ENCODE measurements at regions not wholly inside any gene's neighbourhood (a gene's known extent, or its start where the extent isn't known, plus 50 kb on each side); places are given as distances from the start of the nearest gene placed in this dataset.

- TF ChIP-seq PATZ1 (CRISPR knock-in tag; IDR thresholded peaks at IDR 0.05; ENCODE audit: borderline replicate concordance) (no peak), CSRNP3 (CRISPR knock-in tag; IDR thresholded peaks at IDR 0.05) (no peak), GLIS3 (CRISPR knock-in tag; IDR thresholded peaks at IDR 0.05) (no peak), ARNTL (CRISPR knock-in tag; IDR thresholded peaks at IDR 0.05; ENCODE audit: borderline replicate concordance, low read depth) (no peak)
These were observed 917.6 kb upstream of the ACVR2A start (continued) for GRCh38 chr2:146927080-146927711.

- ATAC-seq = no peak
These were observed 926.5 kb upstream of the ACVR2A start for GRCh38 chr2:146918280-146918679.

More at GRCh38 chr2:146918280-146918679, 926.5 kb upstream of the ACVR2A start:
- no peak for TF ChIP-seq ZFP3 (CRISPR knock-in tag; IDR thresholded peaks at IDR 0.05)
- no peak for TF ChIP-seq ISL1 (CRISPR knock-in tag; IDR thresholded peaks at IDR 0.05)
- no peak for TF ChIP-seq TSHZ2 (CRISPR knock-in tag; IDR thresholded peaks at IDR 0.05)
- no peak for TF ChIP-seq OSR1 (CRISPR knock-in tag; IDR thresholded peaks at IDR 0.05)
- TF ChIP-seq CREB5 (CRISPR knock-in tag; IDR thresholded peaks at IDR 0.05; ENCODE audit: low read depth) = no peak
- TF ChIP-seq ZFP30 (CRISPR knock-in tag; IDR thresholded peaks at IDR 0.05) = no peak
- TF ChIP-seq PPARA (CRISPR knock-in tag; IDR thresholded peaks at IDR 0.05; ENCODE audit: borderline replicate concordance) = no peak
- TF ChIP-seq CSRNP3 (CRISPR knock-in tag; IDR thresholded peaks at IDR 0.05) = no peak
- no peak for TF ChIP-seq TCF4 (CRISPR knock-in tag; IDR thresholded peaks at IDR 0.05; ENCODE audit: borderline replicate concordance)
- no peak for TF ChIP-seq RARB (CRISPR knock-in tag; IDR thresholded peaks at IDR 0.05)
- TF ChIP-seq BACH2 (CRISPR knock-in tag; IDR thresholded peaks at IDR 0.05; ENCODE audit: borderline replicate concordance) = no peak
- no peak for TF ChIP-seq PATZ1 (CRISPR knock-in tag; IDR thresholded peaks at IDR 0.05; ENCODE audit: borderline replicate concordance)
- no peak for TF ChIP-seq GLIS3 (CRISPR knock-in tag; IDR thresholded peaks at IDR 0.05)
- TF ChIP-seq ESRRG (CRISPR knock-in tag; IDR thresholded peaks at IDR 0.05) = no peak
- no peak for TF ChIP-seq ARNTL (CRISPR knock-in tag; IDR thresholded peaks at IDR 0.05; ENCODE audit: borderline replicate concordance, low read depth)
- no peak for TF ChIP-seq ZNF70 (CRISPR knock-in tag; IDR thresholded peaks at IDR 0.05)
- no peak for TF ChIP-seq POU6F1 (CRISPR knock-in tag; IDR thresholded peaks at IDR 0.05; ENCODE audit: borderline replicate concordance, low read depth)
- TF ChIP-seq ZNF8 (CRISPR knock-in tag; IDR thresholded peaks at IDR 0.05) = no peak
- TF ChIP-seq CSDC2 (CRISPR knock-in tag; IDR thresholded peaks at IDR 0.05) = no peak
